Lower lobe of right lung (tissue), 2 donors: ENCODE measurements at regions not wholly inside any gene's neighbourhood (a gene's known extent, or its start where the extent isn't known, plus 50 kb on each side); places are given as distances from the start of the nearest gene placed in this dataset.

ENCODE experiments used
- ATAC-seq, 2 donors: fragments of 200-7000 bp; cut with Tn5 transposase; one replicate each; pipeline ENCODE4 v1.9.1; 2020 to 2022; ENCODE audit warnings: mild to moderate bottlenecking in 2 of 2, moderate library complexity in 2 of 2
- DNase-seq: peaks from one replicate; pipeline ENCODE4 v3.0.0-alpha.2; 2020
- H3K27ac ChIP-seq: fragments of 200-600 bp; one replicate; pipeline ENCODE4 v1.8.0; 2022
- H3K27me3 ChIP-seq: fragments of 200-600 bp; one replicate; pipeline ENCODE4 v1.8.0; 2022; ENCODE audit warnings: low read depth
- H3K36me3 ChIP-seq: fragments of 200-600 bp; one replicate; pipeline ENCODE4 v1.8.0; 2022; ENCODE audit warnings: mild to moderate bottlenecking
- H3K4me1 ChIP-seq: fragments of 200-600 bp; one replicate; pipeline ENCODE4 v1.8.0; 2022
- H3K4me3 ChIP-seq: fragments of 200-600 bp; one replicate; pipeline ENCODE4 v1.8.0; 2022; ENCODE audit warnings: mild to moderate bottlenecking
- H3K9me3 ChIP-seq: fragments of 200-600 bp; one replicate; pipeline ENCODE4 v1.8.0; 2022
- CTCF ChIP-seq: fragments of 200-600 bp; IDR thresholded peaks from one replicate; pipeline ENCODE4 v1.8.0; 2022; ENCODE audit warnings: antibody characterized with exemption, mild to moderate bottlenecking
- intact Hi-C: fragments of 100-400 bp; cut with DNase I; formaldehyde crosslinking; loops from one replicate; pipeline ENCODE4 v1.11.0; 2022
- donor health status: DM: no; HTN: yes; CAD: no; lungs with severe emphysema.

- intact Hi-C loops = no loop called here
- ATAC-seq = no peak
Measured at GRCh38 chr22:48673806-48674500, 1153.7 kb downstream of the BRD1 start.

GRCh38 chr22:48672387-48672786 is 1155.3 kb downstream of the BRD1 start:
- Histone ChIP-seq H3K27me3 (no peaks in the 10 kb centered on the region), H3K36me3 (no peaks in the 10 kb centered on the region), H3K9me3 (peaks cover 12% of the 10 kb centered on the region), H3K4me3 (no peak overlapping the region), H3K4me1 (no peaks in the 10 kb centered on the region), H3K27ac (no peak overlapping the region)
- intact Hi-C loops = no loop called here
- TF ChIP-seq CTCF = no peak
- ATAC-seq = no peak
- no peak for DNase-seq

More at GRCh38 chr22:48673806-48674500, 1153.7 kb downstream of the BRD1 start:
- Histone ChIP-seq H3K4me1 (no peaks in the 10 kb centered on the region), H3K27ac (no peak overlapping the region), H3K4me3 (no peak overlapping the region), H3K9me3 (peaks cover 12% of the 10 kb centered on the region), H3K27me3 (no peaks in the 10 kb centered on the region), H3K36me3 (no peaks in the 10 kb centered on the region)
- no peak for TF ChIP-seq CTCF
- DNase-seq = no peak

GRCh38 chr22:48670731-48671130 is 1156.9 kb downstream of the BRD1 start:
- Histone ChIP-seq H3K36me3 (no peaks in the 10 kb centered on the region), H3K4me3 (no peak overlapping the region), H3K4me1 (no peaks in the 10 kb centered on the region), H3K9me3 (peaks cover 12% of the 10 kb centered on the region), H3K27ac (no peak overlapping the region), H3K27me3 (no peaks in the 10 kb centered on the region)
- intact Hi-C loops = no loop called here
- TF ChIP-seq CTCF = no peak
- ATAC-seq (no peak), DNase-seq (no peak)

GRCh38 chr22:48669986-48670716 is 1157.5 kb downstream of the BRD1 start:
- no peaks in the 10 kb centered on the region for H3K27me3 ChIP-seq
- H3K4me3 ChIP-seq = no peak overlapping the region
- intact Hi-C loops = no loop called here
- H3K4me1 ChIP-seq = no peaks in the 10 kb centered on the region
- H3K27ac ChIP-seq = no peak overlapping the region
- DNase-seq (no peak), ATAC-seq (no peak)
- H3K9me3 ChIP-seq = peaks cover 12% of the 10 kb centered on the region
- no peak for TF ChIP-seq CTCF
- H3K36me3 ChIP-seq = no peaks in the 10 kb centered on the region

GRCh38 chr22:48669226-48669625 is 1158.4 kb downstream of the BRD1 start:
- H3K27me3 ChIP-seq = no peaks in the 10 kb centered on the region
- DNase-seq = no peak
- H3K4me3 ChIP-seq = no peak overlapping the region
- no peak for TF ChIP-seq CTCF
- intact Hi-C loops = no loop called here
- H3K9me3 ChIP-seq = peaks cover 12% of the 10 kb centered on the region
- no peak for ATAC-seq
- H3K36me3 ChIP-seq = no peaks in the 10 kb centered on the region
- H3K4me1 ChIP-seq = no peaks in the 10 kb centered on the region
- no peak overlapping the region for H3K27ac ChIP-seq
